Activated naive CD4-positive, alpha-beta T cell treated with anti-CD3 and anti-CD28 coated beads, Interleukin-2, amount 10 ng/mL, durations not matched to agents 7 days and 5 days (primary cell): ENCODE measurements at regions not wholly inside any gene's neighbourhood (a gene's known extent, or its start where the extent isn't known, plus 50 kb on each side); places are given as distances from the start of the nearest gene placed in this dataset.
"Not testable (repeated sequence)": the region's sequence is repeated elsewhere in the genome, so short reads cannot be mapped to it uniquely, and the experiment has no call there.

Source experiments
- CTCF ChIA-PET: fragments of 350-600 bp; sonication (Branson Sonifier 250); formaldehyde crosslinking; loops from one replicate; lab custom pipeline; 2021; ENCODE audit warnings: antibody characterized with exemption; lab: Charles Lee
- DNase-seq: peaks from one replicate; pipeline ENCODE4 v3.0.0-alpha.2; 2020
- H3K27ac Mint-ChIP-seq: one replicate; pipeline ENCODE4 v1.8.0; 2021; ENCODE audit warnings: mild to moderate bottlenecking, moderate library complexity, mixed read lengths
- H3K27me3 Mint-ChIP-seq: one replicate; pipeline ENCODE4 v1.8.0; 2021; ENCODE audit warnings: mild to moderate bottlenecking, mixed read lengths
- H3K36me3 Mint-ChIP-seq: one replicate; pipeline ENCODE4 v1.8.0; 2021; ENCODE audit warnings: mixed read lengths
- H3K4me1 Mint-ChIP-seq: one replicate; pipeline ENCODE4 v1.8.0; 2021; ENCODE audit warnings: mixed read lengths
- H3K4me3 Mint-ChIP-seq: one replicate; pipeline ENCODE4 v1.8.0; 2021; ENCODE audit warnings: mild to moderate bottlenecking, moderate library complexity, mixed read lengths
- H3K9me3 Mint-ChIP-seq: one replicate; pipeline ENCODE4 v1.8.0; 2021; ENCODE audit warnings: mixed read lengths

GRCh38 chr16:73955702-73956101 lies 340.9 kb upstream of the PSMD7 start:
- CTCF ChIA-PET = interaction anchor here (2.2 kb wide), 1 partner anchor 11 kb away, joined by 4 read pairs; no protein-coding TSS in a partner anchor
- Mint-ChIP-seq H3K4me1 (no peaks in the 10 kb centered on the region), H3K27me3 (no peaks in the 10 kb centered on the region), H3K9me3 (no peaks in the 10 kb centered on the region), H3K4me3 (no peak overlapping the region), H3K36me3 (no peaks in the 10 kb centered on the region), H3K27ac (no peak overlapping the region)
- DNase-seq = no peak

- CTCF ChIA-PET = interaction anchor here (2.2 kb wide), 1 partner anchor 11 kb away, joined by 4 read pairs; no protein-coding TSS in a partner anchor
- Mint-ChIP-seq H3K4me1 (no peaks in the 10 kb centered on the region), H3K36me3 (no peaks in the 10 kb centered on the region), H3K9me3 (no peaks in the 10 kb centered on the region), H3K27ac (no peak overlapping the region), H3K4me3 (no peak overlapping the region), H3K27me3 (no peaks in the 10 kb centered on the region)
- DNase-seq = no peak
These were observed 341.4 kb upstream of the PSMD7 start for GRCh38 chr16:73955255-73955654.

DNA sequence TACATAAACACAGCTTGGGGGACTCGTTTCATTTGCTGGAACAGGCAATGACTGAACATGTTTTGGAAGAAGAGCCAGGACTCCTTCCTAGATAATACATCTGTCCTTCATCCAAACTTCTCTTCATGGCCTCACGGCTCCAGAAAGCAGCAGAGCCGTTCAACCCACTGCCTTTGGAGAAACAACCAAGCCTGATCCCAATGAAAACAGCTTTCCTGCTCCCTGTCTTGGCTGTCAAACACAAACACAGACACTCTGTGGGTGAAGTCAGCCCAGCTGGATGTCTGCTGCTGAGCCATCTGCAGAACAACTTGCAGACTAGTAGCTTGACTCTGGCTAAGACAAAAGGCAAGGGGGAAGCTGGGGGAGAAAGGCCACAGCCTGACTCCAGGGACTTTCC lies 345.1 kb upstream of the PSMD7 start:
- Mint-ChIP-seq H3K4me1 (no peaks in the 10 kb centered on the region), H3K27me3 (no peaks in the 10 kb centered on the region), H3K36me3 (no peaks in the 10 kb centered on the region), H3K9me3 (no peaks in the 10 kb centered on the region), H3K4me3 (no peak overlapping the region), H3K27ac (no peak overlapping the region)
- CTCF ChIA-PET = no interaction called here
- DNase-seq = no peak

GRCh38 chr16:73949574-73950320 lies 346.9 kb upstream of the PSMD7 start:
- H3K27me3 Mint-ChIP-seq = no peaks in the 10 kb centered on the region
- CTCF ChIA-PET = no interaction called here
- no peak overlapping the region for H3K27ac Mint-ChIP-seq
- H3K36me3 Mint-ChIP-seq = no peaks in the 10 kb centered on the region
- no peak for DNase-seq
- no peak overlapping the region for H3K4me3 Mint-ChIP-seq
- H3K4me1 Mint-ChIP-seq = no peaks in the 10 kb centered on the region
- H3K9me3 Mint-ChIP-seq = no peaks in the 10 kb centered on the region

DNA sequence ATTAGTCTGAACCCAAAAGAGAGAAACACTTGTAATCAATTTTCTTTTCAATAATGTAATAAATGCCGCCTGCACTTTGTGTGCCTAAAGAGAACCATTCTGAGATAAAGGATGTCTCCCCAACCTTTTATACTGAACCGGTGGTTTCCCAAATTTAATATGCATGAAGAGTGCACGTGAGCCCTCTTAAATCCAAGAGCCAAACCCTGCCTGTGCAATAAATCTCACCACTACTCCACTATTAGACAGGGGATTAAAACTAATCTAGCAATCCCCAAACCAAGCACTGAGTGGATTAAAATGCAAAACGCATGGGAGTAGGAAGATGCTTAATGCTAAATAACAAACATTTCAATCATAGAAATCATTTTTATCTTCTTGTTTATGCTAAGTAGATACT lies 351.0 kb upstream of the PSMD7 start:
- no peaks in the 10 kb centered on the region for H3K27me3 Mint-ChIP-seq
- CTCF ChIA-PET = no interaction called here
- no peak overlapping the region for H3K27ac Mint-ChIP-seq
- H3K4me3 Mint-ChIP-seq = no peak overlapping the region
- DNase-seq = no peak
- no peaks in the 10 kb centered on the region for H3K9me3 Mint-ChIP-seq
- H3K36me3 Mint-ChIP-seq = no peaks in the 10 kb centered on the region
- H3K4me1 Mint-ChIP-seq = no peaks in the 10 kb centered on the region

- CTCF ChIA-PET, H3K27ac Mint-ChIP-seq, DNase-seq, H3K36me3 Mint-ChIP-seq, H3K4me3 Mint-ChIP-seq, H3K4me1 Mint-ChIP-seq, H3K9me3 Mint-ChIP-seq, H3K27me3 Mint-ChIP-seq: not testable (repeated sequence)
These were observed 353.4 kb upstream of the PSMD7 start for GRCh38 chr16:73943184-73943583.

DNA sequence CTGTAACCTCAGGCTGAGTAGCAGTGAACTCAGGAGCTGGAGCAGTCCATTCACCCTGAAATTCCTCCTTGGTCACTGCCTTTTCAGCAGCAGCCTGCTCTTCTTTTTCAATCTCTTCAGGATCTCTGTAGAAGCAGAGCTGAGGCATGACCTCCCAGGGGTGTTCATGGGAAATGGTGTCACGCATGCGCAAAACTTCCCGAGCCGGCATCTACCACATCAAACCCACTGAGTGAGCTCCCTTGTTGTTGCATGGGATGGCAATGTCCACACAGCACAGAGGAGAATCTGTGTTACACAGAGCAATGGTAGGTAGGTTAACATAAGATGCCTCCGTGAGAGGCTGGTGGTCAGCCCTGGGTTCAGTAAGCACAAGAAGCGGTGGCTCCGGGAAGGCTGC lies 355.8 kb upstream of the PSMD7 start:
- H3K4me1 Mint-ChIP-seq, CTCF ChIA-PET, DNase-seq, H3K36me3 Mint-ChIP-seq, H3K27me3 Mint-ChIP-seq, H3K27ac Mint-ChIP-seq, H3K4me3 Mint-ChIP-seq, H3K9me3 Mint-ChIP-seq: not testable (repeated sequence)

GRCh38 chr16:73923951-73924350 lies 372.7 kb upstream of the PSMD7 start:
- no peak overlapping the region for H3K27ac Mint-ChIP-seq
- no peak for DNase-seq
- H3K36me3 Mint-ChIP-seq = no peaks in the 10 kb centered on the region
- CTCF ChIA-PET = no interaction called here
- H3K27me3 Mint-ChIP-seq = no peaks in the 10 kb centered on the region
- no peaks in the 10 kb centered on the region for H3K4me1 Mint-ChIP-seq
- no peak overlapping the region for H3K4me3 Mint-ChIP-seq
- H3K9me3 Mint-ChIP-seq = peaks cover 11% of the 10 kb centered on the region

DNA sequence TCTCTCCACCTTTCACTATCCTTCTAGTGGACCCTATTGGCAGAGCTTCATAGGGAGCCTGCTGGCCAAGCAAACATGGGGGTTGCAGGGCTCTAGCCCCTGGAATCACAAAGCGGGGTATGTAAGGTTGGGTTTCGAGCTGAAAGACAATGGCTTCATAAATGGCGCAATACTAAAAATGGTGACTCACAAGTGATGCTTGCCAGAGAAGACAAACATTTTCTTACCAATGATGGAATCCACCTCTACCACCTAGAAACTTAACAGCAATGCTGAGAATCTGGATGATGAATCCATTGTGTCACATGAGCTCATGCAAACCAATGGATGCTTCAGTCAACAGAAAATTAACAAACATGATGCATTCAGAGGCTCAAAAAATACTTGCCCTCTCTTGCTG lies 375.3 kb upstream of the PSMD7 start:
- no peaks in the 10 kb centered on the region for H3K4me1 Mint-ChIP-seq
- no peak for DNase-seq
- no peaks in the 10 kb centered on the region for H3K9me3 Mint-ChIP-seq
- H3K36me3 Mint-ChIP-seq = no peaks in the 10 kb centered on the region
- no peak overlapping the region for H3K4me3 Mint-ChIP-seq
- no peaks in the 10 kb centered on the region for H3K27me3 Mint-ChIP-seq
- H3K27ac Mint-ChIP-seq = no peak overlapping the region
- CTCF ChIA-PET = no interaction called here

GRCh38 chr16:73916829-73917594 lies 379.6 kb upstream of the PSMD7 start:
- Mint-ChIP-seq H3K27me3 (no peaks in the 10 kb centered on the region), H3K36me3 (no peaks in the 10 kb centered on the region)
- CTCF ChIA-PET = no interaction called here

DNA sequence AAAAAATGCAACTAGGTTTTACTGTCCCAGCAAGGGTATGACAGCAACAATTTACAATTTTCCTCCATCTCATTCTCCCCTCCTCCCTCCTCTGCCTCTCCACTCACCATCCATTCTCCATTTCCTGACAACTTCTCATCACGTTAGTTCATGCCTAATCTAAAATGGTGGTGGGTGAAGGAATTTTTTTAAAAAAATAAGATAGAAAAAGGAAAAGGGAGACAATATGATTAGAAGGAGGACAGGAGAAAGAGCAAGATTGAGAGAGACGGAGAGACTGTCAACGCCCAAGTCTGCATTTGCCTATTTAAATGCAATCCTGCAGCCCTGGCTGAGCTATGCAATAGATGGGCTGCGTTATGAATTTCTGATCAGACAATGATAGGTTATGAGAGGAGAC lies 380.7 kb upstream of the PSMD7 start:
- no peak overlapping the region for H3K4me3 Mint-ChIP-seq
- H3K36me3 Mint-ChIP-seq = no peaks in the 10 kb centered on the region
- DNase-seq = no peak
- no peaks in the 10 kb centered on the region for H3K4me1 Mint-ChIP-seq
- H3K27me3 Mint-ChIP-seq = no peaks in the 10 kb centered on the region
- no peak overlapping the region for H3K27ac Mint-ChIP-seq
- CTCF ChIA-PET = no interaction called here
- no peaks in the 10 kb centered on the region for H3K9me3 Mint-ChIP-seq

More at GRCh38 chr16:73916829-73917594, 379.6 kb upstream of the PSMD7 start:
- no peak overlapping the region for H3K4me3 Mint-ChIP-seq
- no peaks in the 10 kb centered on the region for H3K9me3 Mint-ChIP-seq
- H3K4me1 Mint-ChIP-seq = no peaks in the 10 kb centered on the region
- no peak overlapping the region for H3K27ac Mint-ChIP-seq
- DNase-seq = no peak

- H3K36me3 Mint-ChIP-seq = no peaks in the 10 kb centered on the region
These were observed 381.5 kb upstream of the PSMD7 start for GRCh38 chr16:73915140-73915539.

GRCh38 chr16:73912850-73913249 lies 383.8 kb upstream of the PSMD7 start:
- H3K27me3 Mint-ChIP-seq = no peaks in the 10 kb centered on the region
- no peak overlapping the region for H3K4me3 Mint-ChIP-seq
- no peaks in the 10 kb centered on the region for H3K4me1 Mint-ChIP-seq
- no peaks in the 10 kb centered on the region for H3K9me3 Mint-ChIP-seq
- no peak overlapping the region for H3K27ac Mint-ChIP-seq
- CTCF ChIA-PET = no interaction called here
- DNase-seq = no peak
- no peaks in the 10 kb centered on the region for H3K36me3 Mint-ChIP-seq

More at GRCh38 chr16:73915140-73915539, 381.5 kb upstream of the PSMD7 start:
- no peak for DNase-seq
- Mint-ChIP-seq H3K27me3 (no peaks in the 10 kb centered on the region), H3K4me1 (no peaks in the 10 kb centered on the region), H3K9me3 (no peaks in the 10 kb centered on the region), H3K4me3 (no peak overlapping the region), H3K27ac (no peak overlapping the region)
- CTCF ChIA-PET = no interaction called here

- Mint-ChIP-seq H3K9me3 (no peaks in the 10 kb centered on the region), H3K4me1 (no peaks in the 10 kb centered on the region), H3K27me3 (no peaks in the 10 kb centered on the region), H3K4me3 (no peak overlapping the region), H3K36me3 (no peaks in the 10 kb centered on the region), H3K27ac (no peak overlapping the region)
- no peak for DNase-seq
- CTCF ChIA-PET = no interaction called here
These were observed 384.3 kb upstream of the PSMD7 start for GRCh38 chr16:73912281-73912680.

DNA sequence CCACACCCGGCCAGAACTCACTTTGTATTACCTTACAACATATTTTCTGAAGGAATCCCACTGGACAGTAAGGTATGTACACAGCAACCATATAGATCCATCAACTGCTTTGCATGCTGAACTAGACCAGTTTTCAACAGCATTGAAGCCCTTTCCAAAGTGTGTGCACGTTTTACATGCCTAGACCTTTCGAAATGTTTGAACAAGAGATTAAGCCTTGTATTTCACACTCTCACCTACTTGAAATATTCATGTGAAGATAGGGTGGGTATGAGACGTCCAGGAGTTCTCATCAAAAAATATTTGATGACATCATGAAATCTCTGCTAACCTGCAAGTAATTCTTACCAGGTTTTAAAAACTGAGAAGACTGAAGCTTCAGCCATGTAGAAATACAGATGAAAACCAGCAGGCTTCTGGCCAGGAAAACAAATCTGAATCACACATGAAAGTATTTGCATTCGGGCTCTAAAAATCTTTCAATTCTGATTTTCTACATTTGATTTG lies 387.0 kb upstream of the PSMD7 start:
- Mint-ChIP-seq H3K4me1 (no peaks in the 10 kb centered on the region), H3K9me3 (no peaks in the 10 kb centered on the region), H3K27me3 (no peaks in the 10 kb centered on the region), H3K27ac (no peak overlapping the region), H3K36me3 (no peaks in the 10 kb centered on the region), H3K4me3 (no peak overlapping the region)
- no peak for DNase-seq
- CTCF ChIA-PET = no interaction called here
